ENCODE measurements at regions not wholly inside any gene's neighbourhood (a gene's known extent, or its start where the extent isn't known, plus 50 kb on each side); places are given as distances from the start of the nearest gene placed in this dataset.

DNA sequence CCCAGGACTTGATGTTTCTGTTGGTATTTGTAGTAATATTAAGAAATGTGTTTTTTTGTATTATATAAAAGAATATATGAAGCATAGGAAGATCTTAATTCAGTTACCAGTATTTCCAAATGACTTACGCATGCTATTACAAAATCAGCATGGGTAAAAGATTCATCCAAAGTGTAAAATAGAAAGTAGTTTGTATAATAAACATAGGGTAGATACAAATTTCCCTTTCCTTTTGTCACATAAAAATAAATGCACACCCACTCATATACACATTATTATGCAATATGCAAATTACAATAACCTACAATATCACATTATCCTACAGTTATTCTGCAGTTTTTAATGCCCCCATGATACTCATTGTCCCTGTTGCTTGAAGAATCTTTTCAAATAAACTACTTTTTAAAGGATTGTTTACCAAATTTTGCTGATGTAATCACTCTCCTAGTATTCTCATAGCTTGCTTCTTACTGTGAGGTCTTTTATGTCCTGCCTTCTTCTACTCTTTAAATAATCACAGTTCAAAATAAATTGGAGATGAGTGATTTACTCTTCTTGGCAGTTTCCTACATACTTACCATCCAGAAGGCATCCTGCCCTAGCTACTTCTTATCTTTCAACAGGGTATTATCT lies 244.0 kb downstream of the CASP12 start:
- no peak for TF ChIP-seq EZH2 (IDR thresholded peaks at IDR 0.05; ENCODE audit: low read length, missing control alignments)
- Histone ChIP-seq H3K4me3 (replicated peaks in 1 of 4; ENCODE audit: control extremely low read depth in 1 of 4, insufficient read depth in 1 of 4, low read depth in 3 of 4, low read length in 4 of 4) (no peak overlapping the region), H3K27ac (ENCODE audit: insufficient read depth, low read length) (no peak overlapping the region), H4K20me1 (ENCODE audit: control insufficient read depth, extremely low read depth, insufficient read depth, low read length) (no peaks in the 10 kb centered on the region), H3K27me3 (ENCODE audit: control insufficient read depth, insufficient read depth, low read length) (no peaks in the 10 kb centered on the region), H2AFZ (ENCODE audit: low read length) (no peak overlapping the region), H3K79me2 (ENCODE audit: control insufficient read depth, insufficient read depth, low read length) (no peaks in the 10 kb centered on the region), H3K4me2 (ENCODE audit: extremely low read depth, insufficient read depth, low read length) (no peak overlapping the region), H3K4me1 (ENCODE audit: control insufficient read depth, extremely low read depth, insufficient read depth, low read length) (no peaks in the 10 kb centered on the region), H3K36me3 (ENCODE audit: control insufficient read depth, insufficient read depth, low read length) (no peaks in the 10 kb centered on the region), H3K9me3 (ENCODE audit: control insufficient read depth, insufficient read depth, low read depth, low read length) (no peaks in the 10 kb centered on the region), H3K9ac (ENCODE audit: insufficient read depth, low read length) (no peak overlapping the region)
- DNase-seq (ENCODE audit: low read depth in 2 of 2), result no peak

DNA sequence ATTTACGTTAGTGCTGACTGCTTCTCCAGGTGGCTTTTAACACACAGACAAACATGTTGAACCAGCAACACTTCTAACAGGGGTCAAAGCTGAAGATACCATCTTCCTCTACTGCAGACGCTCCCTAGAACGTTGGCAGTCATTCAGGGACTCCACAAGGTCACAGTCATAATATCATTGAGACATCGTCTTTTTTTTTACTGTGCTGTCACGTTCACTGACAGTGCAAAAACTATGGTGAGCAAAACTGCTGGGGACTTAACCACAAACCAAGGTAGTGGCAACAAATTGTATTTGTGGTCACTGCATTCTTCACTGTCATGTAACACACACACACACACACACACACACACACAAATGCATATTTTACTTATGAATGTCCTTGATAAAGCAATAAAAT lies 244.9 kb downstream of the CASP12 start:
- H3K4me3 ChIP-seq (replicated peaks in 1 of 4; ENCODE audit: control extremely low read depth in 1 of 4, insufficient read depth in 1 of 4, low read depth in 3 of 4, low read length in 4 of 4), result no peak overlapping the region
- H3K36me3 ChIP-seq (ENCODE audit: control insufficient read depth, insufficient read depth, low read length), result no peaks in the 10 kb centered on the region
- H3K4me1 ChIP-seq (ENCODE audit: control insufficient read depth, extremely low read depth, insufficient read depth, low read length), result no peaks in the 10 kb centered on the region
- peak overlapping the region; percentile 49 for H3K4me2 ChIP-seq (ENCODE audit: extremely low read depth, insufficient read depth, low read length)
- H3K27me3 ChIP-seq (ENCODE audit: control insufficient read depth, insufficient read depth, low read length), result no peaks in the 10 kb centered on the region
- no peak overlapping the region for H3K9ac ChIP-seq (ENCODE audit: insufficient read depth, low read length)
- peak; percentile 28 to 71 for DNase-seq (ENCODE audit: low read depth in 2 of 2)
- no peaks in the 10 kb centered on the region for H3K9me3 ChIP-seq (ENCODE audit: control insufficient read depth, insufficient read depth, low read depth, low read length)
- H3K79me2 ChIP-seq (ENCODE audit: control insufficient read depth, insufficient read depth, low read length), result no peaks in the 10 kb centered on the region
- H4K20me1 ChIP-seq (ENCODE audit: control insufficient read depth, extremely low read depth, insufficient read depth, low read length), result no peaks in the 10 kb centered on the region
- no peak for TF ChIP-seq EZH2 (IDR thresholded peaks at IDR 0.05; ENCODE audit: low read length, missing control alignments)
- TF ChIP-seq, protein P1, sequence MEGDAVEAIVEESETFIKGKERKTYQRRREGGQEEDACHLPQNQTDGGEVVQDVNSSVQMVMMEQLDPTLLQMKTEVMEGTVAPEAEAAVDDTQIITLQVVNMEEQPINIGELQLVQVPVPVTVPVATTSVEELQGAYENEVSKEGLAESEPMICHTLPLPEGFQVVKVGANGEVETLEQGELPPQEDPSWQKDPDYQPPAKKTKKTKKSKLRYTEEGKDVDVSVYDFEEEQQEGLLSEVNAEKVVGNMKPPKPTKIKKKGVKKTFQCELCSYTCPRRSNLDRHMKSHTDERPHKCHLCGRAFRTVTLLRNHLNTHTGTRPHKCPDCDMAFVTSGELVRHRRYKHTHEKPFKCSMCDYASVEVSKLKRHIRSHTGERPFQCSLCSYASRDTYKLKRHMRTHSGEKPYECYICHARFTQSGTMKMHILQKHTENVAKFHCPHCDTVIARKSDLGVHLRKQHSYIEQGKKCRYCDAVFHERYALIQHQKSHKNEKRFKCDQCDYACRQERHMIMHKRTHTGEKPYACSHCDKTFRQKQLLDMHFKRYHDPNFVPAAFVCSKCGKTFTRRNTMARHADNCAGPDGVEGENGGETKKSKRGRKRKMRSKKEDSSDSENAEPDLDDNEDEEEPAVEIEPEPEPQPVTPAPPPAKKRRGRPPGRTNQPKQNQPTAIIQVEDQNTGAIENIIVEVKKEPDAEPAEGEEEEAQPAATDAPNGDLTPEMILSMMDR (conservative IDR thresholded peaks at IDR 0.05 in 1 of 2, IDR thresholded peaks at IDR 0.05 in 1 of 2; ENCODE audit: low read depth in 1 of 2, low read length in 2 of 2), result no peak
- H3K27ac ChIP-seq (ENCODE audit: insufficient read depth, low read length), result no peak overlapping the region
- peak overlapping the region; percentile 12 for H2AFZ ChIP-seq (ENCODE audit: low read length)

DNA sequence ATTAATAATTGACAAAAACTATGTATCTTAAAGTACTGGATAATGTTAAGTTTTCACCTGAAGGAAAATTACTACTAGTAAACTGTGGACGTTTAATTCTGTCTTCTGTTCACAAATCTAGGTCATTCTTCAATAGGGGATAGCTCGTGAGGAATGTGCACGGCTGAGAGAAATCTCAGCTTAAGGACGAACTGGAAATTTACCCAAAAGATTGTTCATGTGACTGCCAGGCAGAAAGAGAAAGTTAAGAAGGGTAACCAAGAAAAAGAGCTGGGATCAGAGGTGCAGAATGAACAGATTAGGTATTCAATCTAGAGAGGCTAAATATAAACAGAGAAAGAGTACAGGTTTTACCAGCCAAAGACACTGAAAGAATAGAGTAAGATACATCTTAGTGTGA lies 245.3 kb downstream of the CASP12 start:
- H3K27me3 ChIP-seq (ENCODE audit: control insufficient read depth, insufficient read depth, low read length), result no peaks in the 10 kb centered on the region
- H3K4me2 ChIP-seq (ENCODE audit: extremely low read depth, insufficient read depth, low read length), result peak overlapping the region; percentile 49
- no peaks in the 10 kb centered on the region for H3K36me3 ChIP-seq (ENCODE audit: control insufficient read depth, insufficient read depth, low read length)
- no peaks in the 10 kb centered on the region for H4K20me1 ChIP-seq (ENCODE audit: control insufficient read depth, extremely low read depth, insufficient read depth, low read length)
- H3K4me3 ChIP-seq (replicated peaks in 1 of 4; ENCODE audit: control extremely low read depth in 1 of 4, insufficient read depth in 1 of 4, low read depth in 3 of 4, low read length in 4 of 4), result no peak overlapping the region
- no peaks in the 10 kb centered on the region for H3K9me3 ChIP-seq (ENCODE audit: control insufficient read depth, insufficient read depth, low read depth, low read length)
- no peak for DNase-seq (ENCODE audit: low read depth in 2 of 2)
- peak overlapping the region; percentile 12 for H2AFZ ChIP-seq (ENCODE audit: low read length)
- H3K4me1 ChIP-seq (ENCODE audit: control insufficient read depth, extremely low read depth, insufficient read depth, low read length), result no peaks in the 10 kb centered on the region
- H3K27ac ChIP-seq (ENCODE audit: insufficient read depth, low read length), result no peak overlapping the region
- H3K79me2 ChIP-seq (ENCODE audit: control insufficient read depth, insufficient read depth, low read length), result no peaks in the 10 kb centered on the region
- no peak for TF ChIP-seq EZH2 (IDR thresholded peaks at IDR 0.05; ENCODE audit: low read length, missing control alignments)
- TF ChIP-seq, protein P1 (conservative IDR thresholded peaks at IDR 0.05 in 1 of 2, IDR thresholded peaks at IDR 0.05 in 1 of 2; ENCODE audit: low read depth in 1 of 2, low read length in 2 of 2), result no peak
- H3K9ac ChIP-seq (ENCODE audit: insufficient read depth, low read length), result no peak overlapping the region
